ENCODE measurements at regions not wholly inside any gene's neighbourhood (a gene's known extent, or its start where the extent isn't known, plus 50 kb on each side); places are given as distances from the start of the nearest gene placed in this dataset.
"Not testable (repeated sequence)": the region's sequence is repeated elsewhere in the genome, so short reads cannot be mapped to it uniquely, and the experiment has no call there.

DNA sequence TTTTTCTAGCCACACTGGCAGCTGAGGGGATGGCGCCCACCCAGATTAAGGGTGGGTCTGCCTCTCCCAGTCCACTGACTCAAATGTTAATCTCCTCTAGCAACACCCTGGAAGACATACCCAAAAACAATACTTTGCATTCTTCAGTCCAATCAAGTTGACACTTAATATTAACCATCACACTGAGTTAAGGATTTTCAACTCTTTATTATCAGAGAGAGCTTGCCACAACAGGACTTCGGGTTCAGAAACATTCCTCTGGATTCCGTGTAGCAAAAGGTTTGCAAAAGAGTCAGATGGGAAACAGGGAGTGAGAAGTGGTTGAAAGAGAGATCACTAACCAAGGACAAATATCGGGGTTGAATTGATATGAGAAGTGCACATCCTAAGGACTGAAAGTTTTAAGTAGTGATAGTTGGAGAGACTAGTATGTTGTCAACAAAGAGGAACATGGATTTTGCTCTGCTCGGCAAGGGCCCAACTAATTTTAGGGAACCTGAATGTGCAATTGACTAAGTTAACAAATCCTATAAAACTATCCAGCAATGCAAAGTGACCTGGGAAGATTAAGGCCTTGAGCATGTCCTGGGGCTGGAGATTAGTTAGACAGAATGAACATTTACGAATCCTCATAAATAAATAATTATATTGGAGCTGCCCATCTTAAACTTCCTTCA is 137.0 kb upstream of the TENT5A start:
- DNase-seq (ENCODE audit: extremely low spot score): no peak
- POLR2A ChIA-PET: no interaction called here
- CTCF ChIA-PET: no interaction called here
- TF ChIP-seq L3MBTL2 (conservative IDR thresholded peaks at IDR 0.05): no peak
- no peak for TF ChIP-seq LEF1 (IDR thresholded peaks at IDR 0.05; ENCODE audit: borderline replicate concordance)
- TF ChIP-seq BHLHE40 (IDR thresholded peaks at IDR 0.05; ENCODE audit: borderline replicate concordance): no peak
- no peak for TF ChIP-seq SP1 (IDR thresholded peaks at IDR 0.05)
- no peak for TF ChIP-seq CTBP1 (IDR thresholded peaks at IDR 0.05; ENCODE audit: borderline replicate concordance)
- TF ChIP-seq TARDBP (IDR thresholded peaks at IDR 0.05): no peak
- no peak for TF ChIP-seq FOXA1 (IDR thresholded peaks at IDR 0.05)
- TF ChIP-seq SUZ12 (IDR thresholded peaks at IDR 0.05): no peak

DNA sequence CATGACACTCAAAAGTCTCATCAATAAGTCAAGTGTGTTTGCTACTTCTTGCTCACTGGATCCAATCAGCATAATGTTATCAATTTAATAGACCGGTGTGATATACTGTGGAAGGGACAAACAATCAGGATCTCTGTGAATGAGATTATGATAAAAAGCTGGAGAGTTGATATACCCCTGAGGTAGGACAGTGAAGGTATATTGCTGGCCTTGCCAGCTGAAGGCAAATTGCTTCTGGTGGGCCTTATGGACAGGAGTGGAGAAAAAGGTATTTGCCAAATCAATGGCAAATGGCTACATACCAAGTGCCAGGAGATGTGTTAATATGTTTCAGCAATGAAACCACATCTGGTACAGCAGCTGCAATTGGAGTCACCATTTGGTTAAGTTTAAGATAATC is 134.4 kb upstream of the TENT5A start:
- DNase-seq (ENCODE audit: extremely low spot score); POLR2A ChIA-PET; CTCF ChIA-PET: not testable (repeated sequence)

DNA sequence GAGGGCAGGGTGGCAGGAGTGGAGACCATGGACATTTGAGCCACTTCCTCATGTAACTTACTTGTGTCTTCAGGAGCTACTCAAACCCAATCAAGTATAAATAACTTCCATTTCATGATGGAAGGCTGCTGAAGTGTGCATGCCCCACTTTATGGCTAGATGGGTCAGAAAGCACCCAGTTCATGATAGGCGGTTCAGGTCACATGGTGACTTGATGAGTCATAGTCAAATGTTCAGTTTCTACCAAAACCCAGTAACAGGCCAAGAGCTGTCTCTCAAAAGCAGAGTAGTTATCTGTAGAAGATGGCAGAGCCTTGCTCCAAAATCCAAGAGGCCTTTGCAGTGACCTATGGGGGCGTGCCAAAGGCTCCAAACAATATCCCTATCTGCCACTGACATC is 133.7 kb upstream of the TENT5A start:
- ChIA-PET POLR2A (no interaction called here), CTCF (no interaction called here)
- no peak for TF ChIP-seq HDGF (IDR thresholded peaks at IDR 0.05; ENCODE audit: borderline replicate concordance)
- no peak for TF ChIP-seq CTBP1 (IDR thresholded peaks at IDR 0.05; ENCODE audit: borderline replicate concordance)
- no peak for TF ChIP-seq FOXM1 (IDR thresholded peaks at IDR 0.05; ENCODE audit: borderline replicate concordance)
- no peak for TF ChIP-seq ELF4 (IDR thresholded peaks at IDR 0.05)
- DNase-seq (ENCODE audit: extremely low spot score): no peak

DNA sequence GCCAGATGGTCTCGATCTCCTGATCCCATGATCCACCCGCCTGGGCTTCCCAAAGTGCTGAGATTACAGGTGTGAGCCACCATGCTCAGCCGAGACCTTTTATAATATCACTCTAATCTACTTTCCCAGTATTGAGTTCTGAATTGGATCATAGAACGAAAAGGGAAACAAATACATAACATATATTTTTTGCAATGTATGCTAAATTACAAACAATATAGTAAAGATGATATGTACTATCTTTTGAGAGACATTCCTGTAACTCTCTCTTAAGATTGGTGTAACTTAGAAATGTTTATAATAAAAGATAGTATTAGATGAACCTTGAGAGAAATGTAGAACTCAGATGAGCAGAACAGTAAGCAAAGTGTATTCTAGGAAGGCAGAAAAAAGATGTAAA is 129.2 kb upstream of the TENT5A start:
- ChIA-PET POLR2A (no interaction called here), CTCF (no interaction called here)
- no peak for DNase-seq (ENCODE audit: extremely low spot score)
- no peak for TF ChIP-seq FOXK2 (IDR thresholded peaks at IDR 0.05)
- TF ChIP-seq CTBP1 (IDR thresholded peaks at IDR 0.05; ENCODE audit: borderline replicate concordance): no peak
- no peak for TF ChIP-seq SUZ12 (IDR thresholded peaks at IDR 0.05)
- no peak for TF ChIP-seq NFRKB (IDR thresholded peaks at IDR 0.05)
- TF ChIP-seq ELF4 (IDR thresholded peaks at IDR 0.05): no peak
- TF ChIP-seq FOXA1 (IDR thresholded peaks at IDR 0.05): no peak
- TF ChIP-seq L3MBTL2 (conservative IDR thresholded peaks at IDR 0.05): no peak
- no peak for TF ChIP-seq SP1 (IDR thresholded peaks at IDR 0.05)
- no peak for TF ChIP-seq LEF1 (IDR thresholded peaks at IDR 0.05; ENCODE audit: borderline replicate concordance)
- no peak for TF ChIP-seq FOXM1 (IDR thresholded peaks at IDR 0.05; ENCODE audit: borderline replicate concordance)
- TF ChIP-seq ARNT (IDR thresholded peaks at IDR 0.05): no peak
- TF ChIP-seq TARDBP (IDR thresholded peaks at IDR 0.05): no peak
- no peak for TF ChIP-seq HDGF (IDR thresholded peaks at IDR 0.05; ENCODE audit: borderline replicate concordance)
- TF ChIP-seq ZNF384 (IDR thresholded peaks at IDR 0.05): no peak

DNA sequence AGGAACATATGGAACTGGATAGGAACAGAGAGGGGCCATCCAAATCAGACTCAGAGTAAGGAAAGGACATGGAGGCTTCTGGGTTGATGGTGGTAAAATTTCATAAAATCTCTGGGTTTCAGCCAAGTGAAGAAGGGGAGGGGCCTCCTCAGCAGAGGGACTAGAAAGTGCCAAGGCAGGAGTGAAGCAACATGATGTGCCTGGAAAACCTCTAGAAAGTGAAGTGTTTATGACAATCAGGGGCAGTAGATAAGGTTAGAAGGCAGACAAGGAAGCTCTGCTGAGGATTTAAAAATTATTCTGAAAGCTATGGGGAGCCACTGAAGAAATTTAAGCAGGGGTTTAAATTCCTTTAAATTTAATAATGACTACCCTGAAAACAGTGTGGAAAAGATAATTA is 126.0 kb upstream of the TENT5A start:
- ChIA-PET POLR2A (no interaction called here), CTCF (no interaction called here)
- no peak for DNase-seq (ENCODE audit: extremely low spot score)
- TF ChIP-seq CTBP1 (IDR thresholded peaks at IDR 0.05; ENCODE audit: borderline replicate concordance) (no peak), SP1 (IDR thresholded peaks at IDR 0.05) (no peak), LEF1 (IDR thresholded peaks at IDR 0.05; ENCODE audit: borderline replicate concordance) (no peak), FOXK2 (IDR thresholded peaks at IDR 0.05) (no peak), TARDBP (IDR thresholded peaks at IDR 0.05) (no peak), ARNT (IDR thresholded peaks at IDR 0.05) (no peak), HDGF (IDR thresholded peaks at IDR 0.05; ENCODE audit: borderline replicate concordance) (no peak), L3MBTL2 (conservative IDR thresholded peaks at IDR 0.05) (no peak), BHLHE40 (IDR thresholded peaks at IDR 0.05; ENCODE audit: borderline replicate concordance) (no peak), NFRKB (IDR thresholded peaks at IDR 0.05) (no peak), ZNF384 (IDR thresholded peaks at IDR 0.05) (no peak)
- TF ChIP-seq, protein P1, sequence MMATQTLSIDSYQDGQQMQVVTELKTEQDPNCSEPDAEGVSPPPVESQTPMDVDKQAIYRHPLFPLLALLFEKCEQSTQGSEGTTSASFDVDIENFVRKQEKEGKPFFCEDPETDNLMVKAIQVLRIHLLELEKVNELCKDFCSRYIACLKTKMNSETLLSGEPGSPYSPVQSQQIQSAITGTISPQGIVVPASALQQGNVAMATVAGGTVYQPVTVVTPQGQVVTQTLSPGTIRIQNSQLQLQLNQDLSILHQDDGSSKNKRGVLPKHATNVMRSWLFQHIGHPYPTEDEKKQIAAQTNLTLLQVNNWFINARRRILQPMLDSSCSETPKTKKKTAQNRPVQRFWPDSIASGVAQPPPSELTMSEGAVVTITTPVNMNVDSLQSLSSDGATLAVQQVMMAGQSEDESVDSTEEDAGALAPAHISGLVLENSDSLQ (IDR thresholded peaks at IDR 0.05): no peak

DNA sequence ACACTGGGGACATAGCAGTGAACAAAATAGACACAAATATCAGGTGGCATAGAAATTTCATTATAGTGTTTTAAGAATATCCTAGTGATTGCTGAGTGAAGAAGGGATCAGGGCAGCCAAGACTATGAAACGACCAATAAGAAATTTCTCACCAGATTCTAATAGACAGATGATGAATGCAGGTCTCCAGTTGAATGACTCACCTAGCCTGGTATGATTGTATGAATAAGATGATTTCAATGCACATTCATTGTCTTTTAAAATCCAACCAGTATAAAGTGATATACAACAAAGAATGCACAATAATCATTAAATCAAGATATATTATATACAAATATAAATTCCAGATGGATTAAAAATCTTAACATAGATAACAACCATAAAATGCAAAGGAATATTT is 124.5 kb upstream of the TENT5A start:
- no peak for DNase-seq (ENCODE audit: extremely low spot score)

DNA sequence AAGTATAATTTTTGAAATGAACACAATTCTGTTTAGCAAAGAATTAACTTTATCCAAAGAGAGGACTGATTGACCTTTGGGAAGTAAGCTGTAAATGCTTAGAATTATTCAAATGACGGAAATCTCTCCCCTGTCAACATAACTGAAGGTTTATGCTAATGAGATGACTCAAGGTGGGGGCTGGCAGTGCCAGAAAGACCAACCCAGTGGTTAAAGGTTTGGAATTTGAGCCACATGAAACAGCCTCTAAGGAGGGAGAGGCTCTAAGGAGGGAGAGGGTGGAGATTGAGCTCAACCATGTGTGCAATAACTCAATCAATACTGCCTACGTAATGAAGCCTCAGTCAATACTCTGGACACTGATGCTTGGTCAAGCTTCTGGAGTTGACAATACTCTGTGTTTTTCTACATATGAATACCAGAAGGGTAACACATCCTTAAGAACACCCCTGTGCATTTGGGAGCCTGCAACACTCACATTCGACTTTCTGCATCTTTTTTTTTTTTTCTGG is 123.4 kb upstream of the TENT5A start:
- ChIA-PET POLR2A (no interaction called here), CTCF (no interaction called here)
- no peak for DNase-seq (ENCODE audit: extremely low spot score)
- TF ChIP-seq ARNT (IDR thresholded peaks at IDR 0.05) (no peak), LEF1 (IDR thresholded peaks at IDR 0.05; ENCODE audit: borderline replicate concordance) (no peak), NFRKB (IDR thresholded peaks at IDR 0.05) (no peak), SP1 (IDR thresholded peaks at IDR 0.05) (no peak), ZNF384 (IDR thresholded peaks at IDR 0.05) (no peak), CTBP1 (IDR thresholded peaks at IDR 0.05; ENCODE audit: borderline replicate concordance) (no peak), FOXK2 (IDR thresholded peaks at IDR 0.05) (no peak), FOXA1 (IDR thresholded peaks at IDR 0.05) (no peak), ELF4 (IDR thresholded peaks at IDR 0.05) (no peak), HDGF (IDR thresholded peaks at IDR 0.05; ENCODE audit: borderline replicate concordance) (no peak), TARDBP (IDR thresholded peaks at IDR 0.05) (no peak), L3MBTL2 (conservative IDR thresholded peaks at IDR 0.05) (no peak)
- TF ChIP-seq, protein P1 (IDR thresholded peaks at IDR 0.05): no peak

More for the DNA sequence above, 124.5 kb upstream of the TENT5A start:
- ChIA-PET CTCF (interaction anchor here (0.6 kb wide), 1 partner anchor 324 kb away, joined by 5 read pairs; no protein-coding TSS in a partner anchor), POLR2A (no interaction called here)
- TF ChIP-seq ELF4 (IDR thresholded peaks at IDR 0.05) (no peak), SP1 (IDR thresholded peaks at IDR 0.05) (no peak), FOXK2 (IDR thresholded peaks at IDR 0.05) (no peak)

DNA sequence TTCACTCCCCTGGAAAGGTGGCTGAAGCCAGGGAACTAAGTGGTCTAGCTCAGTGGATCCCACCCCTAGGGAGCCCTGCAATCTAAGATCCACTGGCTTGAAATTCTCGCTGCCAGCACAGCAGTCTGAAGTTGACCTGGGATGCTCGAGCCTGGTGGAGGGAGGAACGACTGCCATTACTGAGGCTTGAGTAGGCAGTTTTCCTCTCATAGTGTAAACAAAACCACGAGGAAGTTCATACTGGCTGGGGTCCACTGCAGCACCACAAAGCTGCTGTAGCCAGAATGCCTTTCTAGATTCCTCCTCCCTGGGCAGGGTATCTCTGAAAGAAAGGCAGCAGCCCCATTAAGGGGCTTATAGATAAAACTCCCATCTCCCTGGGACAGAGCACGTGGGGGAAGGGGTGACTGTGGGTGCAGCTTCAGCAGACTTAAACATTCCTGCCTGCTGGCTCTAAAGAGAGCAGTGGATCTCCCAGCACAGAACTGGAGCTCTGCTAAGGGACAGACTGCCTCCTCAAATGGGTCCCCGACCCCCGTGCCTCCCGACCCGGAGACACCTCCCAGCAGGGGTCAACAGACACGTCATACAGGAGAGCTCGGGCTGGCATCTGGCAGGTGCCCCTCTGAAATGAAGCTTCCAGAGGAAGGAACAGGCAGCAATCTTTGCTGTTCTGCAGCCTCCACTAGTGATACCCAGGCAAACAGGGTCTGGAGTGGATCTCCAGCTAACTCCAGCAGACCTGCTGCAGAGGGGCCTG is 117.4 kb upstream of the TENT5A start:
- POLR2A ChIA-PET, CTCF ChIA-PET: not testable (repeated sequence)

More for the DNA sequence above, 117.4 kb upstream of the TENT5A start:
- not testable (repeated sequence) for DNase-seq (ENCODE audit: extremely low spot score)
